ENCODE measurements at regions not wholly inside any gene's neighbourhood (a gene's known extent, or its start where the extent isn't known, plus 50 kb on each side); places are given as distances from the start of the nearest gene placed in this dataset.

- H3K4me2 ChIP-seq (ENCODE audit: control insufficient read depth, extremely low read depth, insufficient read depth, low read depth, low read length): no peak overlapping the region
- TF ChIP-seq, protein P1, sequence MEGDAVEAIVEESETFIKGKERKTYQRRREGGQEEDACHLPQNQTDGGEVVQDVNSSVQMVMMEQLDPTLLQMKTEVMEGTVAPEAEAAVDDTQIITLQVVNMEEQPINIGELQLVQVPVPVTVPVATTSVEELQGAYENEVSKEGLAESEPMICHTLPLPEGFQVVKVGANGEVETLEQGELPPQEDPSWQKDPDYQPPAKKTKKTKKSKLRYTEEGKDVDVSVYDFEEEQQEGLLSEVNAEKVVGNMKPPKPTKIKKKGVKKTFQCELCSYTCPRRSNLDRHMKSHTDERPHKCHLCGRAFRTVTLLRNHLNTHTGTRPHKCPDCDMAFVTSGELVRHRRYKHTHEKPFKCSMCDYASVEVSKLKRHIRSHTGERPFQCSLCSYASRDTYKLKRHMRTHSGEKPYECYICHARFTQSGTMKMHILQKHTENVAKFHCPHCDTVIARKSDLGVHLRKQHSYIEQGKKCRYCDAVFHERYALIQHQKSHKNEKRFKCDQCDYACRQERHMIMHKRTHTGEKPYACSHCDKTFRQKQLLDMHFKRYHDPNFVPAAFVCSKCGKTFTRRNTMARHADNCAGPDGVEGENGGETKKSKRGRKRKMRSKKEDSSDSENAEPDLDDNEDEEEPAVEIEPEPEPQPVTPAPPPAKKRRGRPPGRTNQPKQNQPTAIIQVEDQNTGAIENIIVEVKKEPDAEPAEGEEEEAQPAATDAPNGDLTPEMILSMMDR (optimal IDR thresholded peaks at IDR 0.05 in 1 of 3, IDR thresholded peaks at IDR 0.05 in 1 of 3, conservative IDR thresholded peaks at IDR 0.05 in 1 of 3; ENCODE audit: extremely low read depth in 1 of 3, insufficient read depth in 2 of 3, low read length in 3 of 3): no peak
- no peak for TF ChIP-seq EZH2 (IDR thresholded peaks at IDR 0.05; ENCODE audit: low read length)
- DNase-seq (ENCODE audit: low read depth, low spot score) (no peak), FAIRE-seq (no peak)
- no peaks in the 10 kb centered on the region for H3K36me3 ChIP-seq (ENCODE audit: control insufficient read depth in 2 of 2, extremely low read depth in 1 of 2, insufficient read depth in 2 of 2, low read length in 2 of 2)
- dilution Hi-C loops (cut with MboI; ENCODE audit: extremely low pct_ligation_motif_present, low sequenced_read_pairs): no loop called here
- H3K27ac ChIP-seq (ENCODE audit: control insufficient read depth, insufficient read depth, low read length): no peak overlapping the region
- no peak overlapping the region for H3K4me3 ChIP-seq (ENCODE audit: control insufficient read depth in 2 of 3, extremely low read depth in 1 of 3, insufficient read depth in 2 of 3, low read depth in 1 of 3, low read length in 3 of 3)
- peaks cover 13% of the 10 kb centered on the region for H3K27me3 ChIP-seq (ENCODE audit: control insufficient read depth, extremely low read depth, insufficient read depth, low read length)
- no peak overlapping the region for H2AFZ ChIP-seq (ENCODE audit: control insufficient read depth, low read length)
- no peaks in the 10 kb centered on the region for H3K9me3 ChIP-seq (ENCODE audit: control insufficient read depth, low read depth, low read length)
- H3K79me2 ChIP-seq (ENCODE audit: control insufficient read depth, insufficient read depth, low read length): no peaks in the 10 kb centered on the region
- H3K9ac ChIP-seq (ENCODE audit: control insufficient read depth, extremely low read depth, insufficient read depth, low read length): no peak overlapping the region
- H3K9me1 ChIP-seq (ENCODE audit: control insufficient read depth, extremely low read depth, insufficient read depth, low read length): no peaks in the 10 kb centered on the region
- H4K20me1 ChIP-seq (ENCODE audit: control insufficient read depth, extremely low read depth, insufficient read depth, low read length): no peaks in the 10 kb centered on the region
- H3K4me1 ChIP-seq (ENCODE audit: control insufficient read depth, extremely low read depth, insufficient read depth, low read length): no peaks in the 10 kb centered on the region
Observed at GRCh38 chr20:51142448-51142847, 119.5 kb upstream of the KCNG1 start.

DNA sequence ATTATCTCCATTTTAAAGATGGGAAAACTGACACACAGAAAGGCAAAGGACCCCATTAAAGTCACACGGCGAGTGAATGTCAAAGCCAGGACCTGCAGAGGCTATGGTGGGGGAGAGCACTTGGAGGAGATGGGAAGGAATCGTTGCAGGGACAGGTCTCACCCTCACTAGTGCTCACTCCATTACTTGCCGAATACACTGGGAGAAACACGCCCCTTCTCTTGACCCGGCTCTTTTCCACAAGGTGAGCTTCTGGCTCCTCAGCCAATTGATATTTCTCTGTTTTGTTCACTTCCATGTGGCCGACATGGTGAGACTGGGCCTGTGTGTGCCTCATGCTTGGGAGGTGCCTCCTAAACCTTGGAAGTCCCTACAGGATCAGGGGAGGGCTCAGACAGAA lies 117.8 kb upstream of the KCNG1 start:
- no peak for TF ChIP-seq EZH2 (IDR thresholded peaks at IDR 0.05; ENCODE audit: low read length)
- TF ChIP-seq, protein P1 (optimal IDR thresholded peaks at IDR 0.05 in 1 of 3, IDR thresholded peaks at IDR 0.05 in 1 of 3, conservative IDR thresholded peaks at IDR 0.05 in 1 of 3; ENCODE audit: extremely low read depth in 1 of 3, insufficient read depth in 2 of 3, low read length in 3 of 3): no peak
- no peaks in the 10 kb centered on the region for H3K9me1 ChIP-seq (ENCODE audit: control insufficient read depth, extremely low read depth, insufficient read depth, low read length)
- no peaks in the 10 kb centered on the region for H3K4me1 ChIP-seq (ENCODE audit: control insufficient read depth, extremely low read depth, insufficient read depth, low read length)
- H3K9ac ChIP-seq (ENCODE audit: control insufficient read depth, extremely low read depth, insufficient read depth, low read length): no peak overlapping the region
- dilution Hi-C loops (cut with MboI; ENCODE audit: extremely low pct_ligation_motif_present, low sequenced_read_pairs): no loop called here
- H2AFZ ChIP-seq (ENCODE audit: control insufficient read depth, low read length): no peak overlapping the region
- H4K20me1 ChIP-seq (ENCODE audit: control insufficient read depth, extremely low read depth, insufficient read depth, low read length): no peaks in the 10 kb centered on the region
- no peak overlapping the region for H3K4me2 ChIP-seq (ENCODE audit: control insufficient read depth, extremely low read depth, insufficient read depth, low read depth, low read length)
- FAIRE-seq (no peak), DNase-seq (ENCODE audit: low read depth, low spot score) (no peak)
- no peaks in the 10 kb centered on the region for H3K79me2 ChIP-seq (ENCODE audit: control insufficient read depth, insufficient read depth, low read length)
- H3K36me3 ChIP-seq (ENCODE audit: control insufficient read depth in 2 of 2, extremely low read depth in 1 of 2, insufficient read depth in 2 of 2, low read length in 2 of 2): no peaks in the 10 kb centered on the region
- H3K27me3 ChIP-seq (ENCODE audit: control insufficient read depth, extremely low read depth, insufficient read depth, low read length): peaks cover 13% of the 10 kb centered on the region
- no peaks in the 10 kb centered on the region for H3K9me3 ChIP-seq (ENCODE audit: control insufficient read depth, low read depth, low read length)
- no peak overlapping the region for H3K27ac ChIP-seq (ENCODE audit: control insufficient read depth, insufficient read depth, low read length)
- H3K4me3 ChIP-seq (ENCODE audit: control insufficient read depth in 2 of 3, extremely low read depth in 1 of 3, insufficient read depth in 2 of 3, low read depth in 1 of 3, low read length in 3 of 3): no peak overlapping the region
